ENCODE measurements at regions not wholly inside any gene's neighbourhood (a gene's known extent, or its start where the extent isn't known, plus 50 kb on each side); places are given as distances from the start of the nearest gene placed in this dataset.

DNA sequence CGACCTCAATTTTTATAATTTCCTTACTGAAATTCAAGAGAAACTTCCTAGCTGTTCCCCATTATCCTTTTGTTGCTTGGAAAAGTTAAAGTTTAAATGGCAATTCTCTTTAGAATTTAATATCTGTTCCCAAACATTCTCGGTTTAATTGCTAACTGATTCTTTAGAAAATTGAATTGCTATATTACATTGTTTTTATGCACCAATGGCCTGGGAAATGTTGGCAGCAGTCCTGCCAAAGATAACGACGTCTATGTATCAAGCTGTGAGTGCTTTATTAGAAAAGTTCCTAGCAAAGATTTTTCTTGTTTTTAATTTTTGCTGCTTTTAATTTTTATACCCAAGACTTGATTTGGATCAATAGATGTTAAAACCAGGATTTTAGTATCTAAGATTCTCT, 167.8 kb upstream of the HDAC4 start:
- CTCF ChIA-PET, result no interaction called here

DNA sequence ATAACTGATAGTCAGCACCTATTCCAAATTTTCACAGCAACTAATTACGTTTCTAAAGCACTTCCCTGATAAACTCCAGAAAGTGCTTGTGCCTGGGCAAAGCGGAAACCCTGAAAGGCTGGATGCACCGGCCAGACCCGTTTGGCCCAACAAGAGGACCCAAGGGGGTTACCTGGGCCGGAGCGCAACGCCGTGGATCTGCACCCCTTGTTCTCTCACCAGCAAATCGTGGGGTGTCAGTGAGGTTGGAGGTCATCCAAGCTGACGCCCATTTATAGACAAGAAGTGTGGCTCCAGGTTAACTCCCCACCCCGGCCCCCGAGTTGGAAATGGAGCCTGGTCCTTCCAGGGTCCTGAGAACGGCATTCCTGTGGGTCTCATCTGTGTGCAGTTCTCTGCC, 167.0 kb upstream of the HDAC4 start:
- POLR2A ChIA-PET, result no interaction called here
- CTCF ChIA-PET, result no interaction called here

More for the DNA sequence above, 167.8 kb upstream of the HDAC4 start:
- POLR2A ChIA-PET, result no interaction called here
- DNase-seq (ENCODE audit: extremely low spot score), result no peak
- TF ChIP-seq, protein P1, sequence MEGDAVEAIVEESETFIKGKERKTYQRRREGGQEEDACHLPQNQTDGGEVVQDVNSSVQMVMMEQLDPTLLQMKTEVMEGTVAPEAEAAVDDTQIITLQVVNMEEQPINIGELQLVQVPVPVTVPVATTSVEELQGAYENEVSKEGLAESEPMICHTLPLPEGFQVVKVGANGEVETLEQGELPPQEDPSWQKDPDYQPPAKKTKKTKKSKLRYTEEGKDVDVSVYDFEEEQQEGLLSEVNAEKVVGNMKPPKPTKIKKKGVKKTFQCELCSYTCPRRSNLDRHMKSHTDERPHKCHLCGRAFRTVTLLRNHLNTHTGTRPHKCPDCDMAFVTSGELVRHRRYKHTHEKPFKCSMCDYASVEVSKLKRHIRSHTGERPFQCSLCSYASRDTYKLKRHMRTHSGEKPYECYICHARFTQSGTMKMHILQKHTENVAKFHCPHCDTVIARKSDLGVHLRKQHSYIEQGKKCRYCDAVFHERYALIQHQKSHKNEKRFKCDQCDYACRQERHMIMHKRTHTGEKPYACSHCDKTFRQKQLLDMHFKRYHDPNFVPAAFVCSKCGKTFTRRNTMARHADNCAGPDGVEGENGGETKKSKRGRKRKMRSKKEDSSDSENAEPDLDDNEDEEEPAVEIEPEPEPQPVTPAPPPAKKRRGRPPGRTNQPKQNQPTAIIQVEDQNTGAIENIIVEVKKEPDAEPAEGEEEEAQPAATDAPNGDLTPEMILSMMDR (IDR thresholded peaks at IDR 0.05; ENCODE audit: control extremely low read depth, extremely low read depth, low read depth, missing control alignments), result no peak

DNA sequence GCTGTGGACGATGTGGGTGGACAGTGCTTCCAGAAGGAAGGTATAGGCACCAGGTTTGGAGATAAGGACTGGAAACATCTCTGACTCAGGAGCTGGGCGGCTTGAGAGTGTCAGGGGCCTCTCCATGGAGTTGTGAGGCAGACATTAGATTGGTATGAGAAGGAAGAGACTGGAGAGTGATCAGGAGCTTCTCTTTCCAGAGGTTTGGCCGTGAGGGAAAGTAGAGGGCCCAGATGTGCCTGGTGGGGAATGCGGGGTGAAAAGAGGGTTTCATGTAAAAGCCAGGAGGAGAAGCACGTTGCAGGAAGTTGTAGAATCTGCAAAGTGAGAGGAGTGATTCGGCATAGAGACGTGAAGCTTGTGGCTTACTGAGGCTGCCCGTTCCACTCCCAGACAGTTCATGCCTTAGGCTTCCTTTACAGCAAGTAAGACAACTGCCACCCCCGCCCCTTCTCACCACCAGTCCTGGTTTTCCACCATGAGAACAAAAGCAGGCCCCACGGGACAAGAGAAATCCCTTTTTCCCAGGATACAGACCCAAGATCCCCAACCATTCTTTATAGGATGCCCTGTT, 166.3 kb upstream of the HDAC4 start:
- TF ChIP-seq, protein P1 (IDR thresholded peaks at IDR 0.05; ENCODE audit: control extremely low read depth, extremely low read depth, low read depth, missing control alignments), result no peak
- DNase-seq (ENCODE audit: extremely low spot score), result no peak
- ChIA-PET POLR2A (no interaction called here), CTCF (interaction anchor here (1.1 kb wide), 1 partner anchor 12 kb away, joined by 3 read pairs; no protein-coding TSS in a partner anchor)

More for the DNA sequence above, 167.0 kb upstream of the HDAC4 start:
- no peak for DNase-seq (ENCODE audit: extremely low spot score)
- TF ChIP-seq, protein P1 (IDR thresholded peaks at IDR 0.05; ENCODE audit: control extremely low read depth, extremely low read depth, low read depth, missing control alignments), result no peak

DNA sequence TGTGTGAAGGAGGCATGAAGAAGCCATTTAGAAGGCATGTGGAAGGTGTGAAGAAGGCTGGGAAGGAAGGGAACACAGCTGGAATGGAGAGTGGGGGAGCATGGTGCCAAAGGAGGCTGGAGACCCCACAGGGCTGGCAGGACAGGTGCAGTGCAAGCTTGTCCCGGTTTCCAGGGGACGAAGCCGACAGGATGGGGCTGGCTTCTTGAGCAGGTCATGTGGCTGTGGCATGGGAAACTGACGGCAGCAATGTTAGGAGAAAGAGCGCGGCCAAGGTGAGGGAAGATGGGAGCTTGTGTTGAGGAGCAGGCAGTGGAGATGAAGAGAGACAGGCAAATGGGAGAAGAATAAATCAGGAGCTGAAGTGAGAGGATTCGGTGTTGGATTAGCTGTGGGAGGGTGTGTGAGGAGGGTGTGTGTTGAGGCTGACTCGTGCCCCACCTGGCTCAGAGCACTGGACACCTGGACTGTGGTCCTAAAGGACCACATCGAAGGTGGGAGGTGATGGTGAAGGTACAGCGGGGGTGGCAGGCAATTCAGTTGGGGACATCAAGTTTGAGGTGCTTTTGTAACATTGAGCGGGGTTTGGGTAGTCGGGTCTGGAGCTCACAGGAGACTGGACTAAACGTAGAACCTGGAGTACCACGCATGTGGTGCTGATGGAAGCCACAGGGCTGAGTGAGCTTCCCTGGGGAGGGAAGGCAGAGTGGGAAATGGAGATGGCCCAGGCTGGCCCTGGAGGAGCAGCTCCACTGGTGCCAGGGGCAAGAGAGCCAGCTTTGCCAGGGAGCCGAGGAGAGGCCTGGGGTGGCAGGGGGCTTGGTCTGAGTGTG, 165.6 kb upstream of the HDAC4 start:
- TF ChIP-seq, protein P1 (IDR thresholded peaks at IDR 0.05; ENCODE audit: control extremely low read depth, extremely low read depth, low read depth, missing control alignments), result no peak
- no peak for DNase-seq (ENCODE audit: extremely low spot score)
- POLR2A ChIA-PET, result no interaction called here
- CTCF ChIA-PET, result interaction anchor here (1.1 kb wide), 1 partner anchor 11 kb away, joined by 3 read pairs; no protein-coding TSS in a partner anchor

DNA sequence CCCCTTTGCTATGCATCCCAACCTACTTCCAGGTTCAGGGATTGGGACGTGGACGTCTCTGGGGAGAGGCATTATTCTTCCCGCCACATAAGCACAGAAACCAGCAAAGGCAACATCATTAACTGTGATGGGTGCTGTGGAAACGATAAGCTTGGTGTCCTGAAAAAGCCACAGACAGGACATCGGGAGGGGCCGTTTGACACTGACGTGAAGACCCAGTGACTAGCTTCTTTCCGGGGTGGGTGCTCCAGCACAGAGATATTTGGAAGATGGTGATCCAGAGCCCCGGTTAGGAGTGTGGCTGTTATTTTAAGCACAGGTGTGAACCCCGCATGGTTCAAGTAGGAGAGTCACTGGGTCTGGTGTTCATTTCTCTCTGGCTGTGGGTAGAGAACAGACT, 163.8 kb upstream of the HDAC4 start:
- TF ChIP-seq, protein P1 (IDR thresholded peaks at IDR 0.05; ENCODE audit: control extremely low read depth, extremely low read depth, low read depth, missing control alignments), result no peak
- ChIA-PET POLR2A (no interaction called here), CTCF (no interaction called here)
- no peak for DNase-seq (ENCODE audit: extremely low spot score)

DNA sequence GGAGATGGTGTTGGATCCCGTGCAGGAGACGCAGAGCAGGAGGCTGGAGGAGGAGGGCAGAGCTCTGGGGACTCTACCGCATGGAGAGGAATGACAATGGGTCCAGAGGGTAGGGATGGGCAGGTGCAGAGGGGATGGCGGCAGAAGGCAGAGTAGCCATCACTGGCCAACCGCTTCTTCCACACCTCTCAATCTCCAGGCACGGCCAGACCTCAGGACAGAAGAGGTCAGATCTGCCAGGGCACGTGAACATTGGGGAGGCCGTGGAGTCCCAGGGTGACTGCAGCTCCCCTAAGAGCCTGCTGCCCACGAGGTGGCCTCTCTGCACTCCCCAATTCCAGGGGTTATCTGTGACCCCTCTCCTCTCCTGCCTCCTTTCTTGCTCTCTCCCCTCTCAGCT, 162.7 kb upstream of the HDAC4 start:
- TF ChIP-seq, protein P1 (IDR thresholded peaks at IDR 0.05; ENCODE audit: control extremely low read depth, extremely low read depth, low read depth, missing control alignments), result no peak
- ChIA-PET CTCF (no interaction called here), POLR2A (no interaction called here)
- DNase-seq (ENCODE audit: extremely low spot score), result no peak

Data from GM10248 (cell line).